Esophagus muscularis mucosa (tissue), 4 donors: ENCODE measurements at regions not wholly inside any gene's neighbourhood (a gene's known extent, or its start where the extent isn't known, plus 50 kb on each side); places are given as distances from the start of the nearest gene placed in this dataset.

Source experiments
- DNase-seq: peaks from one replicate; pipeline ENCODE4 v3.0.0-alpha.2; 2017; ENCODE audit errors: extremely low spot score
- H3K27ac ChIP-seq, 4 donors: fragments of 200-600 bp; sonication (generic); replicated peaks in 1 of 4; 1 replicate in 3 of 4; 2 replicates in 1 of 4; pipeline ENCODE4 v1.5.1; 2016 to 2019; ENCODE audit warnings: mild to moderate bottlenecking in 1 of 4
- H3K27me3 ChIP-seq, 4 donors: fragments of 200-600 bp; sonication (generic); one replicate each; pipeline versions ENCODE4 v1.5.1 to v1.6.0; 2016 to 2019
- H3K36me3 ChIP-seq, 4 donors: fragments of 200-600 bp; sonication (generic); one replicate each; pipeline ENCODE4 v1.5.1; 2016 to 2019
- H3K4me1 ChIP-seq, 4 donors: fragments of 200-600 bp; sonication (generic); one replicate each; pipeline ENCODE4 v1.5.1; 2016 to 2019
- H3K4me3 ChIP-seq, 4 donors: fragments of 200-600 bp; sonication (generic); 1 replicate in 2 of 4; 2 replicates in 2 of 4; pipeline ENCODE4 v1.5.1; 2016 to 2019; ENCODE audit warnings: mild to moderate bottlenecking in 4 of 4, moderate library complexity in 1 of 4
- H3K9me3 ChIP-seq, 4 donors: fragments of 200-600 bp; sonication (generic); 1 replicate in 3 of 4; 2 replicates in 1 of 4; pipeline ENCODE4 v1.5.1; 2016 to 2019
- CTCF ChIP-seq, 3 experiments: fragments of 200-600 bp in 2 of 3; fragments of 450-650 bp in 1 of 3; sonication (generic) in 2 of 3; IDR thresholded peaks; one replicate each; pipeline ENCODE4 v1.5.1; 2017 to 2019; ENCODE audit warnings: antibody characterized with exemption in 3 of 3, mild to moderate bottlenecking in 2 of 3, moderate library complexity in 1 of 3
- EP300 ChIP-seq: sonication (generic); formaldehyde crosslinking; IDR thresholded peaks from one replicate; pipeline ENCODE4 v1.6.1; 2017; ENCODE audit warnings: antibody characterized with exemption
- POLR2A ChIP-seq: fragments of 450-650 bp; IDR thresholded peaks from one replicate; pipeline ENCODE4 v1.6.1; 2017; ENCODE audit warnings: antibody characterized with exemption, moderate library complexity, mild to moderate bottlenecking, low read depth
- POLR2AphosphoS5 ChIP-seq, 2 donors: sonication (generic); formaldehyde crosslinking; IDR thresholded peaks; one replicate each; pipeline ENCODE4 v1.6.1; 2017; ENCODE audit warnings: antibody characterized with exemption in 2 of 2
- WGBS: methylation state at CpG from one replicate; pipeline ENCODE4 v1.1.5; 2018; 5-methylcytosine and 5-hydroxymethylcytosine counted together
- intact Hi-C: fragments of 100-400 bp; cut with DNase I; formaldehyde crosslinking; loops from one replicate; pipeline ENCODE4 v1.15.1; 2023

GRCh38 chr5:88093765-88094164, 174.9 kb downstream of the TMEM161B start:
- WGBS = 70% methylated on average over 3 of the region's 3 CpGs
- no peaks in the 10 kb centered on the region for H3K36me3 ChIP-seq
- no peaks in the 10 kb centered on the region for H3K9me3 ChIP-seq
- intact Hi-C loops = no loop called here
- TF ChIP-seq POLR2A = no peak
- TF ChIP-seq EP300 = no peak
- no peak for TF ChIP-seq POLR2AphosphoS5 (IDR thresholded peaks at IDR 0.05)
- TF ChIP-seq CTCF (IDR thresholded peaks at IDR 0.05) = no peak
- no peaks in the 10 kb centered on the region for H3K4me1 ChIP-seq
- no peaks in the 10 kb centered on the region for H3K27me3 ChIP-seq
- no peak overlapping the region for H3K4me3 ChIP-seq
- no peak overlapping the region for H3K27ac ChIP-seq
- DNase-seq = no peak

DNA sequence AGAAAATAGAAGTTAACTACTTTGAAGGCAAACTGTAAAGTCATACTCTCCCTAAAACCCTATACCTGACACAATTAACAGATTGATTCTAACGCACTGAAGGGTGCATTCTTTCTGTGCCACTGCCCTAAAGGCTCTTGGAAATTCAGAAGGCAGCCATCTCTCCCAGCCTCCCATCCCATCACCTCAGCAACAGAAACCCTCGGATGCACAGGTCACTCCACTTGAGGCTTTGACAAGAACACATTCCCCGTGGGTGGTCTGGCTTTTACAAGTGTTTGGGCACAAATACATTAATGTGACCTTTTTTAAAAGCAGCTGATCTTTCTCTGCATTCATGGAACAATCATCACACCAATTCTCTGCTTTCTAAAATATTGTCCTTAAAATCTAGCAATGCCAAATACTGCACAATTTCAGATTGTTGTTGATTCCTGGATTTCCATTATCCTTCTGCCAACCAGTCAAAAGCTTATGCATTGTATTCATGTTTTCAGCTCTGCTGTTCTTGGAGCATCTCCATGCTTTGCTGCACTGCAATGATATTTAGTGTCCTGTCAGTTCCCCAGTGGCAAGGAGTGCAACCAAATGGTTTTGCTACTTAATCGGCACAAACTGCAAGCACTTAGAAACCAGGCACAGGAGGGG, 175.6 kb downstream of the TMEM161B start:
- Histone ChIP-seq H3K27ac (no peak overlapping the region), H3K36me3 (no peaks in the 10 kb centered on the region), H3K9me3 (no peaks in the 10 kb centered on the region), H3K27me3 (no peaks in the 10 kb centered on the region), H3K4me1 (no peaks in the 10 kb centered on the region), H3K4me3 (no peak overlapping the region)
- WGBS = 32% methylated on average over 4 of the region's 4 CpGs
- no peak for DNase-seq
- TF ChIP-seq POLR2A (no peak), POLR2AphosphoS5 (IDR thresholded peaks at IDR 0.05) (no peak), CTCF (IDR thresholded peaks at IDR 0.05) (no peak), EP300 (no peak)
- intact Hi-C loops = no loop called here

- no peak overlapping the region for H3K27ac ChIP-seq
- no peaks in the 10 kb centered on the region for H3K36me3 ChIP-seq
- intact Hi-C loops = no loop called here
- no peaks in the 10 kb centered on the region for H3K4me1 ChIP-seq
- TF ChIP-seq POLR2AphosphoS5 (IDR thresholded peaks at IDR 0.05) (no peak), EP300 (no peak), CTCF (IDR thresholded peaks at IDR 0.05) (no peak), POLR2A (no peak)
- H3K27me3 ChIP-seq = no peaks in the 10 kb centered on the region
- H3K9me3 ChIP-seq = no peaks in the 10 kb centered on the region
- no peak overlapping the region for H3K4me3 ChIP-seq
- no peak for DNase-seq
- WGBS = 41% methylated on average over 1 of the region's 1 CpG
Measured at GRCh38 chr5:88092358-88092757, 176.3 kb downstream of the TMEM161B start.

- Histone ChIP-seq H3K36me3 (no peaks in the 10 kb centered on the region), H3K9me3 (no peaks in the 10 kb centered on the region), H3K4me3 (no peak overlapping the region), H3K27ac (no peak overlapping the region), H3K27me3 (no peaks in the 10 kb centered on the region), H3K4me1 (no peaks in the 10 kb centered on the region)
- 92% methylated on average over 2 of the region's 2 CpGs for WGBS
- TF ChIP-seq POLR2A = no peak
- no peak for TF ChIP-seq POLR2AphosphoS5 (IDR thresholded peaks at IDR 0.05)
- TF ChIP-seq CTCF (IDR thresholded peaks at IDR 0.05) = no peak
- TF ChIP-seq EP300 = no peak
- intact Hi-C loops = no loop called here
- no peak for DNase-seq
Measured at GRCh38 chr5:88090506-88090905, 178.1 kb downstream of the TMEM161B start.
